ENCODE measurements at regions not wholly inside any gene's neighbourhood (a gene's known extent, or its start where the extent isn't known, plus 50 kb on each side); places are given as distances from the start of the nearest gene placed in this dataset.

GRCh38 chr18:59835605-59836379, 64.0 kb upstream of the PMAIP1 start:
- Histone ChIP-seq H3K27me3 (replicated peaks in 2 of 5; ENCODE audit: control insufficient read depth in 4 of 5, insufficient read depth in 5 of 5, low read length in 4 of 5) (peaks cover 0 to 2% (median 0%) of the 10 kb centered on the region in 5 experiments), H3K4me1 (ENCODE audit: control extremely low read depth in 1 of 4, control insufficient read depth in 4 of 4, insufficient read depth in 4 of 4, low read length in 3 of 4) (no peaks in the 10 kb centered on the region), H3K27ac (ENCODE audit: insufficient read depth in 1 of 2, low read depth in 1 of 2, low read length in 2 of 2, poor library complexity in 1 of 2, severe bottlenecking in 2 of 2) (no peak overlapping the region), H3K9me3 (ENCODE audit: control extremely low read depth in 1 of 5, control insufficient read depth in 4 of 5, insufficient read depth in 2 of 5, low read depth in 1 of 5, low read length in 4 of 5) (no peaks in the 10 kb centered on the region), H3K36me3 (ENCODE audit: control insufficient read depth in 4 of 4, insufficient read depth in 4 of 4, low read length in 3 of 4) (no peaks in the 10 kb centered on the region), H3K4me3 (ENCODE audit: control insufficient read depth in 1 of 7, extremely low read depth in 1 of 7, insufficient read depth in 4 of 7, low read depth in 2 of 7, low read length in 6 of 7) (no peak overlapping the region)
- no peak for DNase-seq
- ChIA-PET POLR2A (interaction anchor here (0.6 kb wide), 1 partner anchor 65 kb away, joined by 3 read pairs; no protein-coding TSS in a partner anchor), CTCF (interaction anchor here (0.8 to 7.0 kb wide), 11 partner anchors 12 to 713 kb away, joined by 3 to 40 read pairs (median 4); no protein-coding TSS in a partner anchor)
- WGBS (ENCODE audit: insufficient coverage): 87% methylated on average over 7 of the region's 13 CpGs

GRCh38 chr18:59834267-59834666, 65.5 kb upstream of the PMAIP1 start:
- H3K27me3 ChIP-seq (replicated peaks in 2 of 5; ENCODE audit: control insufficient read depth in 4 of 5, insufficient read depth in 5 of 5, low read length in 4 of 5): peaks cover 0 to 2% (median 0%) of the 10 kb centered on the region in 5 experiments
- no peak for DNase-seq
- ChIA-PET CTCF (interaction anchor here (1.4 to 7.0 kb wide), 3 partner anchors 11 to 161 kb away, joined by 4 to 40 read pairs (median 25); no protein-coding TSS in a partner anchor), POLR2A (no interaction called here)
- no peak overlapping the region for H3K4me3 ChIP-seq (ENCODE audit: control insufficient read depth in 1 of 7, extremely low read depth in 1 of 7, insufficient read depth in 4 of 7, low read depth in 2 of 7, low read length in 6 of 7)
- H3K27ac ChIP-seq (ENCODE audit: insufficient read depth in 1 of 2, low read depth in 1 of 2, low read length in 2 of 2, poor library complexity in 1 of 2, severe bottlenecking in 2 of 2): no peak overlapping the region
- WGBS (ENCODE audit: insufficient coverage): 86% methylated on average over 3 of the region's 3 CpGs
- H3K36me3 ChIP-seq (ENCODE audit: control insufficient read depth in 4 of 4, insufficient read depth in 4 of 4, low read length in 3 of 4): no peaks in the 10 kb centered on the region
- no peaks in the 10 kb centered on the region for H3K9me3 ChIP-seq (ENCODE audit: control extremely low read depth in 1 of 5, control insufficient read depth in 4 of 5, insufficient read depth in 2 of 5, low read depth in 1 of 5, low read length in 4 of 5)
- no peaks in the 10 kb centered on the region for H3K4me1 ChIP-seq (ENCODE audit: control extremely low read depth in 1 of 4, control insufficient read depth in 4 of 4, insufficient read depth in 4 of 4, low read length in 3 of 4)

- Histone ChIP-seq H3K36me3 (ENCODE audit: control insufficient read depth in 4 of 4, insufficient read depth in 4 of 4, low read length in 3 of 4) (no peaks in the 10 kb centered on the region), H3K9me3 (ENCODE audit: control extremely low read depth in 1 of 5, control insufficient read depth in 4 of 5, insufficient read depth in 2 of 5, low read depth in 1 of 5, low read length in 4 of 5) (no peaks in the 10 kb centered on the region), H3K4me3 (ENCODE audit: control insufficient read depth in 1 of 7, extremely low read depth in 1 of 7, insufficient read depth in 4 of 7, low read depth in 2 of 7, low read length in 6 of 7) (no peak overlapping the region), H3K4me1 (ENCODE audit: control extremely low read depth in 1 of 4, control insufficient read depth in 4 of 4, insufficient read depth in 4 of 4, low read length in 3 of 4) (no peaks in the 10 kb centered on the region), H3K27ac (ENCODE audit: insufficient read depth in 1 of 2, low read depth in 1 of 2, low read length in 2 of 2, poor library complexity in 1 of 2, severe bottlenecking in 2 of 2) (no peak overlapping the region), H3K27me3 (replicated peaks in 2 of 5; ENCODE audit: control insufficient read depth in 4 of 5, insufficient read depth in 5 of 5, low read length in 4 of 5) (peaks cover 0 to 2% (median 0%) of the 10 kb centered on the region in 5 experiments)
- no peak for DNase-seq
- POLR2A ChIA-PET: no interaction called here
- WGBS (ENCODE audit: insufficient coverage): 100% methylated on average over 2 of the region's 3 CpGs
- CTCF ChIA-PET: no interaction called here
These were observed 66.0 kb upstream of the PMAIP1 start for GRCh38 chr18:59833785-59834184.

- H3K27me3 ChIP-seq (replicated peaks in 2 of 5; ENCODE audit: control insufficient read depth in 4 of 5, insufficient read depth in 5 of 5, low read length in 4 of 5): peaks cover 0 to 2% (median 0%) of the 10 kb centered on the region in 5 experiments
- no peak overlapping the region for H3K27ac ChIP-seq (ENCODE audit: insufficient read depth in 1 of 2, low read depth in 1 of 2, low read length in 2 of 2, poor library complexity in 1 of 2, severe bottlenecking in 2 of 2)
- H3K9me3 ChIP-seq (ENCODE audit: control extremely low read depth in 1 of 5, control insufficient read depth in 4 of 5, insufficient read depth in 2 of 5, low read depth in 1 of 5, low read length in 4 of 5): no peaks in the 10 kb centered on the region
- DNase-seq: peak; percentile 48 to 65 (median 59)
- WGBS (ENCODE audit: insufficient coverage): 53% methylated on average over 12 of the region's 12 CpGs
- no peaks in the 10 kb centered on the region for H3K36me3 ChIP-seq (ENCODE audit: control insufficient read depth in 4 of 4, insufficient read depth in 4 of 4, low read length in 3 of 4)
- CTCF ChIA-PET: interaction anchor here (0.8 to 4.3 kb wide), 29 partner anchors 8 to 515 kb away, joined by 3 to 82 read pairs (median 4); partner anchors contain the start of gene CCBE1
- POLR2A ChIA-PET: no interaction called here
- H3K4me1 ChIP-seq (ENCODE audit: control extremely low read depth in 1 of 4, control insufficient read depth in 4 of 4, insufficient read depth in 4 of 4, low read length in 3 of 4): no peaks in the 10 kb centered on the region
- no peak overlapping the region for H3K4me3 ChIP-seq (ENCODE audit: control insufficient read depth in 1 of 7, extremely low read depth in 1 of 7, insufficient read depth in 4 of 7, low read depth in 2 of 7, low read length in 6 of 7)
These were observed 76.1 kb upstream of the PMAIP1 start for GRCh38 chr18:59823596-59824195.

GRCh38 chr18:59822612-59823550, 76.9 kb upstream of the PMAIP1 start:
- WGBS (ENCODE audit: insufficient coverage): 100% methylated on average over 2 of the region's 7 CpGs
- H3K27ac ChIP-seq (ENCODE audit: insufficient read depth in 1 of 2, low read depth in 1 of 2, low read length in 2 of 2, poor library complexity in 1 of 2, severe bottlenecking in 2 of 2): no peak overlapping the region
- no peak for DNase-seq
- H3K27me3 ChIP-seq (replicated peaks in 2 of 5; ENCODE audit: control insufficient read depth in 4 of 5, insufficient read depth in 5 of 5, low read length in 4 of 5): peaks cover 0 to 2% (median 0%) of the 10 kb centered on the region in 5 experiments
- no peaks in the 10 kb centered on the region for H3K4me1 ChIP-seq (ENCODE audit: control extremely low read depth in 1 of 4, control insufficient read depth in 4 of 4, insufficient read depth in 4 of 4, low read length in 3 of 4)
- no peak overlapping the region for H3K4me3 ChIP-seq (ENCODE audit: control insufficient read depth in 1 of 7, extremely low read depth in 1 of 7, insufficient read depth in 4 of 7, low read depth in 2 of 7, low read length in 6 of 7)
- no peaks in the 10 kb centered on the region for H3K36me3 ChIP-seq (ENCODE audit: control insufficient read depth in 4 of 4, insufficient read depth in 4 of 4, low read length in 3 of 4)
- POLR2A ChIA-PET: no interaction called here
- CTCF ChIA-PET: interaction anchor here (0.8 to 4.3 kb wide), 28 partner anchors 8 to 570 kb away, joined by 3 to 82 read pairs (median 4); partner anchors contain the start of gene CCBE1
- H3K9me3 ChIP-seq (ENCODE audit: control extremely low read depth in 1 of 5, control insufficient read depth in 4 of 5, insufficient read depth in 2 of 5, low read depth in 1 of 5, low read length in 4 of 5): no peaks in the 10 kb centered on the region

GRCh38 chr18:59821983-59822382, 77.8 kb upstream of the PMAIP1 start:
- Histone ChIP-seq H3K4me3 (ENCODE audit: control insufficient read depth in 1 of 7, extremely low read depth in 1 of 7, insufficient read depth in 4 of 7, low read depth in 2 of 7, low read length in 6 of 7) (no peak overlapping the region), H3K4me1 (ENCODE audit: control extremely low read depth in 1 of 4, control insufficient read depth in 4 of 4, insufficient read depth in 4 of 4, low read length in 3 of 4) (no peaks in the 10 kb centered on the region), H3K27ac (ENCODE audit: insufficient read depth in 1 of 2, low read depth in 1 of 2, low read length in 2 of 2, poor library complexity in 1 of 2, severe bottlenecking in 2 of 2) (no peak overlapping the region), H3K36me3 (ENCODE audit: control insufficient read depth in 4 of 4, insufficient read depth in 4 of 4, low read length in 3 of 4) (no peaks in the 10 kb centered on the region), H3K9me3 (ENCODE audit: control extremely low read depth in 1 of 5, control insufficient read depth in 4 of 5, insufficient read depth in 2 of 5, low read depth in 1 of 5, low read length in 4 of 5) (no peaks in the 10 kb centered on the region), H3K27me3 (replicated peaks in 2 of 5; ENCODE audit: control insufficient read depth in 4 of 5, insufficient read depth in 5 of 5, low read length in 4 of 5) (peaks cover 0 to 2% (median 0%) of the 10 kb centered on the region in 5 experiments)
- WGBS (ENCODE audit: insufficient coverage): 67% methylated on average over 1 of the region's 2 CpGs
- POLR2A ChIA-PET: no interaction called here
- no peak for DNase-seq
- CTCF ChIA-PET: interaction anchor here (1.0 to 4.3 kb wide), 5 partner anchors 9 to 569 kb away, joined by 3 to 82 read pairs (median 7); no protein-coding TSS in a partner anchor
